Fibroblast of mammary gland (primary cell): ENCODE measurements at regions not wholly inside any gene's neighbourhood (a gene's known extent, or its start where the extent isn't known, plus 50 kb on each side); places are given as distances from the start of the nearest gene placed in this dataset.

Experiments
- DNase-seq: peaks from one replicate; pipeline ENCODE4 v3.0.0-alpha.2; 2010; ENCODE audit warnings: low read depth
- H3K4me3 ChIP-seq: 2 replicates; pipeline ENCODE4 v1.5.1; 2011; ENCODE audit warnings: low read depth, mild to moderate bottlenecking, low read length, moderate library complexity; ENCODE audit not compliant: control insufficient read depth
- CTCF ChIP-seq: conservative IDR thresholded peaks from 2 replicates; pipeline ENCODE4 v1.5.1; 2011; ENCODE audit warnings: low read depth, low read length, inconsistent platforms; ENCODE audit not compliant: control insufficient read depth, insufficient read depth

GRCh38 chr5:153884612-153884957 lies 154.1 kb downstream of the FAM114A2 start:
- no peak for TF ChIP-seq CTCF
- no peak for DNase-seq
- H3K4me3 ChIP-seq, result no peak overlapping the region

DNA sequence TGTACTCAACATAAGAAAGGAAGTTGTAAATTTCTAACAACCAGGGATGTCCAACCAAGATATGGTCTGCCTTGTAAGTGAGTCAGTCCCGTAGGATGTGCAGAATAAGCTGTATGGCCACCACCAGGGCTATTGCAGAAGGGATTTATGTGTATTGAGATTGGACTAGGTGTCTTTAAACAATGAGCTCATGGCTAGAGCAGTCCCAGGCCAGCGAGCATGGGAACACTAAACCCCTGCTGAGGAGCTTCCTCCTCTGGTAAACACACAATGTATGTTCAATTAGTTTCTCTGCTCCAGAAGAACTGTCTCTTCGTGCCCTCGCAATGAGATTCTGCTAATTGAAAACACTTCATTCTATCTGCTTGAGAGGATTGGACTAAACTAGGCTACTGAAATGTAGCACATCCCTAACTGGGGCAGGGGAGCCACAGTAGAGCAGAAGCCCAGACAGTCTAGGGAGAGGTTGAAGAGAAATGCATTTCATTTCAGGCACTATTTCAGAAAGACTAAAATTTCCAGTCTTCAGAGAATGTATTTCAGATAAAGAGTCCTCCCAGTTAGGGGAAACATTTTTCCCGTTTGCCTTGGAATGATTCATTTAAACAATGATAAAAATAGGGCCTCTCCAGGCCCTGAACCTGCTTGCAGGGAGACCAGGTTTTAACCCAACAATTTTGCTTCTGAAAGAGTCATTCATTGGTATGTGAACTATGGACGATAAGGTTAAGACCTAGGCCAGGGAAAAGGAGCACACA lies 154.7 kb downstream of the FAM114A2 start:
- peak; percentile 59 for DNase-seq
- no peak for TF ChIP-seq CTCF

DNA sequence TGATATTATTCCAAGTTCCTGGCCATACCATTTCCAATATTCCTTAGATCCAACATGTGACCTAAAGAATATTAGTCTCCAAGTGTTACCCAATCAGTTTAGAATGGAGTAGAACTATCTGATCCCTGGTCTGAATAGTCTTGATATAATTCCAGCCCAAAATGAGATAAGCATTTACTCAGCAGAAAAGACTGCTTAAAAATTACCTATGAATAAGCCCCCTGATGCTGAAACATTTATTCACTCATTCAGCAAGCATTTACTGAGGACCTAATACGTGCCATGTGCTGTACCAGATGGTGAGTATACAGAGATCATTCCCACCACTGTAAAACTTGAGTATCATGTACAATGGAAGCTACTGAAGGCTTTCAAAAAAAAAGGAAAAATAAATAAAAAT lies 157.0 kb downstream of the FAM114A2 start:
- no peak for TF ChIP-seq CTCF
- peak; percentile 20 for DNase-seq
- no peak overlapping the region for H3K4me3 ChIP-seq

More for the DNA sequence above, 154.7 kb downstream of the FAM114A2 start:
- no peak overlapping the region for H3K4me3 ChIP-seq

DNA sequence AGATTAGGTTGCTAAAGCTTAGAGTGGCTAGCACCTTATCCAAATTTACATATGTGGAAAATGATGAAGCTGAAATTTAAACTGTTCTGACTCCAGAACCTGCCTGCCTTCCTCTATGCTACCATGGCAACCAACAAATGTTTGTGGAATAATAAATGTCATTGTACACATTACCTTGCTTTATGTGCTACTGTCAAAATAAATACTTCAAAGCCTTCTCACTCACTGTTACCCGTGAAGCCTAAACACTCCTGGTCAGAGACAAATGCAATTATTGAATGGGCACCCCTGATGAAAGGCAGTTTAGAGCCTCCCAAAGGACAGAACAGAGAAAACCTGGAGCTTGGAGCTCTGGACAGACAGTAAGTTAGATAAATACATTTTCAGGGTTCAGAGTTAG lies 158.6 kb downstream of the FAM114A2 start:
- TF ChIP-seq CTCF, result no peak
- H3K4me3 ChIP-seq, result no peak overlapping the region
- no peak for DNase-seq

GRCh38 chr5:153879596-153879995 lies 159.1 kb downstream of the FAM114A2 start:
- no peak for DNase-seq

DNA sequence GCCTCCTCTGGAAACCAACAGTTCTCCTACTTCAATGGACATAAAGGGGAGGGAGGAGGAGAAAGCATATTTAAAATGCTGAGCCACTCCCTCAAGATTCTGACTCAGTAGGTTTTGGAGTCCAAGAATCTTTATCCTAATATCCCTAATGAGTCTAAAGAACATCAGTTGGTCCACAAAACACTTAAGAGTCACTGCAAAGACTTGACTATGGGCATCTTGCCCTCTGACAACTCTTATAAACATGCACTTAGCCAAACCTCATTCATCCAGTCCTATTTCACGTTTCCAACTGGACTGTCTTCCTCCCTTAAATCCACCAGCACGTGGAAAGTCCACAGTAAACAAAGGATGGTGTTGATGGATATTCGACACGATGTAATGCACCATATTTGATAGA lies 172.5 kb downstream of the FAM114A2 start:
- peak; percentile 32 for DNase-seq
- TF ChIP-seq CTCF, result no peak

More at GRCh38 chr5:153879596-153879995, 159.1 kb downstream of the FAM114A2 start:
- no peak overlapping the region for H3K4me3 ChIP-seq
- TF ChIP-seq CTCF, result no peak

More for the DNA sequence above, 172.5 kb downstream of the FAM114A2 start:
- no peak overlapping the region for H3K4me3 ChIP-seq
